Dermis blood vessel endothelial cell (primary cell): ENCODE measurements at regions not wholly inside any gene's neighbourhood (a gene's known extent, or its start where the extent isn't known, plus 50 kb on each side); places are given as distances from the start of the nearest gene placed in this dataset.
"Not testable (repeated sequence)": the region's sequence is repeated elsewhere in the genome, so short reads cannot be mapped to it uniquely, and the experiment has no call there.

Source experiments
- DNase-seq: peaks from one replicate; pipeline ENCODE4 v3.0.0; 2010

GRCh38 chr14:43256996-43257395 is 1250.1 kb downstream of the FSCB start:
- DNase-seq: not testable (repeated sequence)

- no peak for DNase-seq
Measured at GRCh38 chr14:43252866-43253265, 1254.2 kb downstream of the FSCB start.

DNA sequence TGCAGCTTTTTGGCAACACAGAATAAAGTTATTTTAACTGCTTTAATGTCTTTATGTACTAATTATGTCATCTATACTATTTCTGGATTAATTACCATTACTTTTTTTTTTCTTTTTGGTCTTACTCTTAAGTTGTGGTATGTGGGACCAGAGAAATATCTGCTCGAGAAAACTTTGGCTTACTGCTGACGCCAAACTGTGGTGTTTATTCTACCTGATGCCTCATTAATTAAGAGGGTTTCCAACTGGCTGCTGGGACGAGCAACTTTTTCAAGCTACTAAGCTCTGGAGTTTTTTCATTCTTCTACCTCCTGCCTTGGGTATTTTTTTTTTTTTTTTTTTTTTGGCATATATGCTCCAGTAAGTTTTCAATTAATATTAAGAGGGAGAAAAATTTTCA is 1257.5 kb downstream of the FSCB start:
- no peak for DNase-seq

DNA sequence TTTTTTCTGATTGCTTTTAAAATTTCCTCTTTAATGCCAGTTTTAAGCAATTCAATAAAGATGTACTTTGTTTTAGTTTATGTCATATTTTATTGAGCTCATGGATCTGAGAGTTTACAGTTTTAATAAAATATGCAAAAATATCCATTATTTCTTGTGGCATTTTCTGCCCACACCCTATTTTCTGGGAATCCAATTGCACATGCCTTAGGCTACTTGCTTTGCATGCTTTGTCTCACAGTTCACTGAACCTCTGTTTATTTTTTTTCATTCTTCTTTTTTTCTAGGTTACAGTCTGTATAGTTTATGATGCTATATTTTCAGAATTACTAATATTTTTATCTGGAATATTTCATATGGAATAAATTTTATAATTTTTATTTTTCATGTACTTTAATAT is 1258.0 kb downstream of the FSCB start:
- no peak for DNase-seq

DNA sequence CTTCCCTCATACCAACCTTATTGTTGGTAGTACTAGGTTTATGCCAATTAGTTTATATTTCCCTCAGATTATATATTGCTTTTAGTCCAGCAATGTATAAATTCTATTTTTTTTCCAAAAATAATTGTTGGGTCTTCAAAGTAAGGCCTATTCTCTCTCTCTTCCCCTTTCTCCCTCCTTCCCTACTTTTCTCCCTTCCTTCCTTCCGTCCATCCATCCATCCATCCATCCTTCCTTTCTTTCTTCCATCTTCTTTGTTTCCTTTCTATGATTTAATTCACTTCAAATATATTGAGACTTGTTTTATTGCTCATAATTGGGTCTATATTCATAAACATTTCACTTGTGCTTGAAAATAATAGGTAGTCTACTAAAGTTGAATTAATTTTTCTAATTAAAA is 1259.2 kb downstream of the FSCB start:
- DNase-seq: no peak

DNA sequence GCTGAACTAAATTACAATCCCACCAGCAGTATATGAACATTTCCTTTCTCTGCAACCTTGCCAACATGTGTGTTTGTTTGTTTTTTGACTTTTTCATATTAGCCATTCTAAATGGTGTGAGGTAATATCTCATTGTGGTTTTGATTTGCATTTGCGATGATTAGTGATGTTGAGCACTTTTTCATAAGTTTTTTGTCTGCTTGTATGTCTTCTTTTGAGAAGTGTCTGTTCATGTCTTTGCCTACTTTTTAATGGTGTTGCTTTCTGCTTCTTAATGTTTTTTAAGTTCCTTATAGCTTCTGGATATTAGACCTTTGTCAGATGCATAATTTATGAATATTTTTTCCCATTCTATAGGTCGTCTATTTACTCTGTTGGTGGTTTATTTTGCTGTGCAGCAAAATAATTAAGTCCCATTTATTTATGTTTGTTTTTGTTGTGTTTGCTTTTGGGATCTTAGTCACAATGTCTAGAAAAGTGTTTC is 1262.9 kb downstream of the FSCB start:
- DNase-seq: no peak

GRCh38 chr14:43243168-43243567 is 1263.9 kb downstream of the FSCB start:
- no peak for DNase-seq

DNA sequence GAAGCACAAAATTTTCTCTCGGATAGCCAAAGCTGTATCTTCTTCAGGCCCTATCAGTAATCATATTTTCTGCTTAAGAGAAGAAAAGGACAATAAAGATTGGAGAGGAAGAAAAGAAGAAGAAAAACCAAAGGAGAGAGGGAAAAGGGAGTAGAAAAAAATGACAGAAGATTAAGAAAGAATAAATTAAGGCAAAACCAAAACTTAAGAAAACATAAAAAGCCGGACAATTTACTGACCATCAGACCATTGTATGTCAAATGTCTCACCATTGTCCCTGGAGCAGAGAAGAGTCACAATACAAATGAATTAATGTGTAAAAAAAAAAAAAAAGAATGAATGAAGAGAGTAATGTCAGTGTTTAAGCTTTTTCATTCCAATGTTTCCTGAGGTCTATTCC is 1274.8 kb downstream of the FSCB start:
- DNase-seq: no peak

DNA sequence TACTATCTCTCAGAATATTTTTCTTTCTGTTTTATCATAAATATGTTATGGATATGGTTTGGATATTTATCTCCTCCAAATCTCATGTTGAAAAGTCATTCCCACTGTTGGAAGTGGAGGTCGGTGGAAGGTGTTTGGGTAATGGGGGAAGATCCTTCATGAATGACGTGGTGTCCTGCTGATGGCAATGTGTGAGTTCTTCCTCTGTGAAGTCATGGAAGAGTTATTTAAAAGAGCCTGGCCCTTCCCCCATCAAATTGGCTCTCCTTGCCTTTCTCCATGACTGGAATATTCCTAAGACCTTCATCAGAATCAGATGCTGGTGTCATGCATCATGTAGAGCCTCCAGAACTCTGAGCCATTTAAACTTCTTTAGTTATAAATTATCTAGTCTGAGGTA is 1291.6 kb downstream of the FSCB start:
- DNase-seq: no peak

DNA sequence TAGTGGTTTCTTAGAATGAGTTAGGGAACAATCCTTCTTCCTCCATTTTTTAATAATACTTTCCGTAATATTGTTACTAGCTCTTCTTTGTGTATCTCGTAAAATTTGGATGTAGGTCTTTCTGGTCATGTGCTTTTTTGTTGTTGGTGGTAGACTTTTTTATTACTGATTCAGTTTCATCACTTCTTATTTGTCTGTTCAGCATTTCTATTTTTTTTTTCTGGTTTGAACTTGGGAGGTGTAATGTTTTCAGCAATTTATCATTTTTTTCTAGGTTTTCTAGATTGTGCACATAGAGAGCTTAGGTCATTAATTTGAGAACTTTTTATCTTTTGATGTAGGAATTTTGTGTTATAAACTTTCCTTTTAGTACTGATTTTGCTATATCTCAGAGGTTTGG is 1299.9 kb downstream of the FSCB start:
- DNase-seq: no peak

DNA sequence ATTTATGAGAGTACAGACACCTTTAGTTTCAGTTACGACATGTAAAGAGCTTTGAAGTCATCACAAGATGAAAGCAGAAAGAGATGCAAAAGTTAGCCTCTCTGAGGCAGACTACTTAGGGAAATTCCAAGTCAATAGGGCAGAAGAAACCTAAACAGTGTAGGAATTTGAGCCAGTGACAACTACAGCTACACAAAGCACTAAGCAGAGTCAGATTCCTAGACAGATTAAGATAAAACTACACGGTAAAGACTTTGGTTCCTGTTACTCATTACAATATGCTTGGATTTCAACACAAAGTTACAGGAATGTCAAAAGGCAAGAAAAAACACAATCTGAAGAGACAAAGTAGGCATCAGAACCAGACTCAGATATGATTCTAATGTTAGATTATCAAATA is 1302.3 kb downstream of the FSCB start:
- DNase-seq: no peak

- DNase-seq: no peak
Measured at GRCh38 chr14:43200519-43200918, 1306.6 kb downstream of the FSCB start.

GRCh38 chr14:43198465-43198864 is 1308.6 kb downstream of the FSCB start:
- no peak for DNase-seq

- no peak for DNase-seq
Measured at GRCh38 chr14:43184540-43184939, 1322.5 kb downstream of the FSCB start.

DNA sequence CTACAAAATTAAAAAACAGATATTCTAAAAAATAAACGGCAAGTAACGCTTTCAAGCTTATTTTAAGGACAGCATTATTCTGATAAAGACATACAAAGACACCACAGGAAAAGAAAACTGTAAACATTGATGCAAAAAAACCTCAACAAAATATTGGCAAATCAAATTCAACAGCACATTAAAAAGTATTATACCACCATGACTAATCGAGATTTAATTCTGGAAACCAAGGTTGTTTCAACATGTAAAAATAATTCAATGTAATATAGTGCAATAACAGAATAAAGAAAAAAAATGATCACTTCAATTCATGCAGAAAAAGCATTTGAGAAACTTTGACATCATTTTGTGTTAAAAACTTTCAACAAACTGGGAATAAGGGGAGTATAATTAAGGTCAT is 1323.2 kb downstream of the FSCB start:
- no peak for DNase-seq

- no peak for DNase-seq
Measured at GRCh38 chr14:43175896-43176295, 1331.2 kb downstream of the FSCB start.

- no peak for DNase-seq
Measured at GRCh38 chr14:43172899-43173548, 1334.1 kb downstream of the FSCB start.

- no peak for DNase-seq
Measured at GRCh38 chr14:43169722-43170121, 1337.4 kb downstream of the FSCB start.

DNA sequence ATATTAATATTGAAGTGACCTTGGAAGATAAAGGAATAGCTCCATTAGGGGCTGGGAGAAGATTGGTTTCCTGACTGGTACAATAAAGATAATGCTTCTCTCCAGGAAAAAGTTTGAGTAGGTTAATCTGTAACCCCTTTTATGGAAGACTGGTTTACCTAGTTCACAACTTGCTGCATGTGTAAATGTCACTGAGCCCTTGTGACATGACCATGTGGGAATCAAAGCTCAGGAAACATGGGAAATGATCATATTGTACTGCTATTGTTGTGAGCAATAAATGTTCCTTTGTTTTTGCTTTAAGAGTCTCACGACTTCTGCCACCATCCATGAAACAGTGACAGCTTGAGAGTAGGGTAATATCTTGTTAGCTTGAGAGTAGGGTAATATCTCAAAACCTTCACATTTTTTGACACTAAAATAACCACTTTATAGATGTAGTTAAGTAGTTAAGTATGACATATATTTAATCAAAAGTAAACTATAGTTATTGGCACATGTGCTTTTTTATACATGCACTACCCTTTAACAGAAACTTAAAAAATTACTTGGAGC is 1338.6 kb downstream of the FSCB start:
- no peak for DNase-seq

DNA sequence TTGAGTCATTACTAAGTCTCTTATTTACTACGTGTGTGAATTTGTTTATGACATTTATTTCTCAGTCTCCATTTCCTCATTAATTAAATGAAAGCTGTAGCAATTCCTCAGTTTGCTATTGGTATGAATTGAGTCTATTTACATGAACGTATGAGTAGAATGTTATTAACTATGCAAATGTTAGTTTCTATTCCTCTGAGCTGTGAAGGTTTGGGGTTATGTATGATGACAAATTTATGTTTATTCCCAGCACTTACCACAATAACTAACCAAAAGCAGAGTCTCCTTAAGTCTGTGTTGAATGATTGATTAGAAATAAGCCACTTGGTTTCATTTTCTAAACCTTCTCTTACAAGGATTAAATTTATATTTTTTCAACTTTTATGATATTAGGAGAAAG is 1340.9 kb downstream of the FSCB start:
- no peak for DNase-seq

DNA sequence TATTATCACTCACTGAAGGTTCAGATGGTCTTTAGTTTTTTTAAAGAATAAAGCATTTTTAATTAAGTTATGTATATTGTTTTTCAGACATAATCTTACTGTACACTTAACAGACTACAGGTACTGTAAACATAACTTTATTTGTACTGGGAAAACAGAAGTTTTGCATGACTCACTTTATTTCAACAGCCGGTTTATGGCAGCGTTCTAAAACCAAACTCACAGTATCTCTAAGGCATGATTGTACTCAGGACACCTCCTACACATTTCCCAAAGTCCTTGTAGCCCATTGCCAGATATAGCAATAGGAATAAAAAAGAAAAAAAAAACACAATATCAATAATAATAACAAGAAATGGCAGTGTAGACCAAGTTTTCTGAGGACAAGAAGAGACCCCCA is 1341.4 kb downstream of the FSCB start:
- DNase-seq: no peak

DNA sequence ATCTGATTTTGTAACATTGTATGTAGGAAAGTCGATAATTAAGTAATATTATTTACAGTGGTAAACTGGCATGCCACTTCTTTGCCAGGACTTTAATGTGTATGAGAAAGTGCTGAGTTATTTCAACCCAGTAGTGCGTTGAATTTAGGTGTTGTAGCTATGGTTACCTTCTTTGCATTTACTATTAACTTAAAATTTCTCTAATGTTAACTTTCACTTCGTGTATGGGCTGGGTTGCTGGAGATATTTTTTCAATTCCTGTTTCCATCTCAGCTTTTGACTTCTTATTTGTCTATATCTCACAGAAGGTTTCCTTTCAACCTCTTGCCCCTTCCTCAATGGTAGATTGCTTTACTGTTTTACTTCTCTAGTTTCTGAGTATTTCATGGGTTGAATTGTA is 1345.6 kb downstream of the FSCB start:
- no peak for DNase-seq

- no peak for DNase-seq
Measured at GRCh38 chr14:43157661-43158060, 1349.4 kb downstream of the FSCB start.

DNA sequence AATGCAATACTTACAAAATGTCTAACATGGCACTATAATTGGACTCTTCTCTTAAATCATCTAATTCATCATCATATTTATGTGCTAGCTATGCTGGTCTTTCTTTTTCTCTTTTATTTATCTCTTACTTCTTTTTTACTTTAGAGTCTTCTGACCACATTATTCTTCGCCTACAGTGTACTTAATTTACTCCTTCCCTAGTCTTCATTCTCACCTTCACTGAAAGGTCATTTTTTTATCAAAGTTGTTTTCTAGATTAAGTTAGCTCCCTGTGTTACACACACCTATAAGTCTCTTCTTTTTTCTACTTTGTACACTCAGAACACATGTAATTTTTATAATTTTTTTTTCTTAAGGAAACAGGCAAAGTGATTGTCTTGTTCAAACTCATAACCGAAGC is 1351.2 kb downstream of the FSCB start:
- DNase-seq: no peak

DNA sequence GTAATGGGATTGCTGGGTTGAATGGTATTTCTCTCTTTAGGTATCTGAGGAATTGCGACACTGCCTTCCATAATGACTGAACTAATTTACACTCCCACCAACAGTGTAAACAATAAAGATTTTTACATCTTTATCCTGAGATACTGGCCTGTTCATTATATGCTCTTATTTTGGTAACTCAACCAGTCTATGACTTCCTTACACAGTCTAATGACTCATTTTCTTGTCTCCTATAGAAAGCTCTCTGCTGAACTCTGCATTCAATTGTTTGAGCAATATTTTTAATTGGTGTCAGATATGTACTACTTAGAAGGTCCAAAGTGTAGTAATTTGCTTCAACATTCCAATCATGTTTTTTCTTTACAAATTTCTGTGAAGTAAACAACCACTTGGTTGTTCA is 1351.8 kb downstream of the FSCB start:
- no peak for DNase-seq
